ENCODE measurements at regions not wholly inside any gene's neighbourhood (a gene's known extent, or its start where the extent isn't known, plus 50 kb on each side); places are given as distances from the start of the nearest gene placed in this dataset.

- 46 to 54% methylated on average over 2 of the region's 2 CpGs for WGBS, 2 donors
- Histone ChIP-seq H3K4me3 (no peak overlapping the region), H3K36me3 (no peaks in the 10 kb centered on the region), H3K4me1 (no peaks in the 10 kb centered on the region), H3K27me3 (no peaks in the 10 kb centered on the region), H3K27ac (no peak overlapping the region), H3K9me3 (peaks cover 0 to 27% (median 7%) of the 10 kb centered on the region in 11 donors)
- no peak for TF ChIP-seq CTCF (IDR thresholded peaks at IDR 0.05)
- ATAC-seq (no peak), DNase-seq (no peak)
- intact Hi-C loops (cut with DNase I), result no loop called here
Observed at GRCh38 chr3:4219227-4219568, 84.0 kb upstream of the SETMAR start.

- H3K27me3 ChIP-seq, result no peaks in the 10 kb centered on the region
- WGBS, 2 donors, result 44 to 48% methylated on average over 3 of the region's 3 CpGs
- no peaks in the 10 kb centered on the region for H3K36me3 ChIP-seq
- DNase-seq (no peak), ATAC-seq (no peak)
- no peak for TF ChIP-seq CTCF (IDR thresholded peaks at IDR 0.05)
- no peak overlapping the region for H3K27ac ChIP-seq
- intact Hi-C loops (cut with DNase I), result no loop called here
- no peaks in the 10 kb centered on the region for H3K4me1 ChIP-seq
- no peak overlapping the region for H3K4me3 ChIP-seq
- H3K9me3 ChIP-seq, result peaks cover 0 to 19% (median 7%) of the 10 kb centered on the region in 11 donors
Observed at GRCh38 chr3:4220065-4220464, 83.1 kb upstream of the SETMAR start.

GRCh38 chr3:4222574-4223175, 80.5 kb upstream of the SETMAR start:
- TF ChIP-seq CTCF (IDR thresholded peaks at IDR 0.05), result no peak
- Histone ChIP-seq H3K4me3 (no peak overlapping the region), H3K27ac (no peak overlapping the region), H3K9me3 (no peaks in the 10 kb centered on the region), H3K4me1 (no peaks in the 10 kb centered on the region), H3K36me3 (no peaks in the 10 kb centered on the region), H3K27me3 (no peaks in the 10 kb centered on the region)
- 56% methylated on average over 5 of the region's 5 CpGs for WGBS, 2 donors
- ATAC-seq (no peak), DNase-seq (no peak)
- intact Hi-C loops (cut with DNase I), result no loop called here

GRCh38 chr3:4223777-4224176, 79.4 kb upstream of the SETMAR start:
- intact Hi-C loops (cut with DNase I), result no loop called here
- Histone ChIP-seq H3K9me3 (no peaks in the 10 kb centered on the region), H3K4me1 (no peaks in the 10 kb centered on the region), H3K27ac (no peak overlapping the region), H3K4me3 (no peak overlapping the region), H3K36me3 (no peaks in the 10 kb centered on the region), H3K27me3 (no peaks in the 10 kb centered on the region)
- ATAC-seq, result no peak
- WGBS, 2 donors, result 93 to 94% methylated on average over 2 of the region's 2 CpGs
- no peak for TF ChIP-seq CTCF (IDR thresholded peaks at IDR 0.05)
- DNase-seq, result no peak
